K562 (cell line): ENCODE measurements at regions not wholly inside any gene's neighbourhood (a gene's known extent, or its start where the extent isn't known, plus 50 kb on each side); places are given as distances from the start of the nearest gene placed in this dataset.
"Not testable (repeated sequence)": the region's sequence is repeated elsewhere in the genome, so short reads cannot be mapped to it uniquely, and the experiment has no call there.

Experiments used
- ATF1 ChIP-seq, 2 experiments: fragments of 450-650 bp in 1 of 2; IDR thresholded peaks; 2 replicates each; pipeline ENCODE4 v1.6.1; 2016; ENCODE audit warnings: missing compliant biosample characterization in 1 of 2, missing genetic modification characterization in 1 of 2
- CBX1 ChIP-seq: sonication (generic); IDR thresholded peaks from 2 replicates; pipeline ENCODE4 v1.6.1; 2016; ENCODE audit warnings: antibody characterized with exemption, low read depth, mild to moderate bottlenecking
- POU5F1 ChIP-seq: fragments of 150-350 bp; IDR thresholded peaks from 2 replicates; pipeline ENCODE4 v1.6.1; 2014; ENCODE audit warnings: borderline replicate concordance, low read length, low read depth, mild to moderate bottlenecking; ENCODE audit not compliant: partially characterized antibody
- RCOR1 ChIP-seq, 2 experiments: IDR thresholded peaks; 2 replicates each; pipeline ENCODE4 v1.6.1; 2012; ENCODE audit warnings: low read depth in 2 of 2, low read length in 2 of 2, borderline replicate concordance in 1 of 2, improper control_type of control experiment in 1 of 2
- TAF1 ChIP-seq: IDR thresholded peaks from 2 replicates; pipeline ENCODE4 v1.6.1; 2011; ENCODE audit warnings: mild to moderate bottlenecking, low read length, moderate library complexity; ENCODE audit not compliant: insufficient read depth, control insufficient read depth, severe bottlenecking; ENCODE audit errors: extremely low read depth
- ZNF274 ChIP-seq: IDR thresholded peaks from 2 replicates; pipeline ENCODE4 v1.6.1; 2011; ENCODE audit warnings: low read depth, mild to moderate bottlenecking, low read length, moderate library complexity, borderline replicate concordance
- ZNF384 ChIP-seq: IDR thresholded peaks from 2 replicates; pipeline ENCODE4 v1.6.1; 2012; ENCODE audit warnings: low read depth, low read length, improper control_type of control experiment
- ZNF830 ChIP-seq: fragments of 250-450 bp; sonication (Bioruptor Pico); IDR thresholded peaks from 2 replicates; pipeline ENCODE4 v1.5.0; 2021; ENCODE audit warnings: mild to moderate bottlenecking

DNA sequence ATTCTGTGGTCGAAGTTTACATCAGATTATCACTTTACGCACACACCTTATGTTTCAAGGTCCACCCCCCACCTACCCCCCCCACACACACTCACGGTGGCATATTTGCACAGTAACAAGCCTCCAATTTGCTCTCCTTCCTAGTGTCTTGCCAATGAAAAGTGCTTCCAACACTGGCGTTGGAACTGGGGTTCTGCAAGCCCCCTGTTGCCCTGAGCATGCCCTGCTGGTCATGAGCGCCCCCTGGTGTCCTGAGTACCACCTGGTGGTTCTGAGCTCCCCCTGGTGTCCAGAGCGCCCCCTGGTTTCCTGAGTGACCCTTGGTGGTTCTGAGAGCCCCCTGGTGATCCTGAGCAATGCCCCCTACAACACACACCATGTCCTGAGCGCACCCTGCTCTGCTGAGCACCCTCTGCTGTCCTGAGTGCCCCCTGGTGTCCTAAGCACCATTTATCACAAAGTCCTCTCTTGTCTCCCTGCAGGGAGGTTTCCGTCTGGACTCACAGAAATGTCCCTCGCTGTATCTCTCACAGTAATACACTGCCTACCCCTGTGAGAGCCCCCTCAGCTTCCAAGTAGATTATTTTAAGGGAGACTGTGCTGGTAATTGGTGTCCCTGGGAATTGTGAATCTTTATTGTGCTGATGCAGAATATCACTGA is 1212.3 kb downstream of the TMEM121 start:
- TF ChIP-seq RCOR1 (IDR thresholded peaks at IDR 0.05; ENCODE audit: borderline replicate concordance in 1 of 2, low read depth in 2 of 2, low read length in 2 of 2); POU5F1; ZNF384; CBX1; TAF1; ATF1 (CRISPR knock-in tag; IDR thresholded peaks at IDR 0.05); ATF1 (tag; IDR thresholded peaks at IDR 0.05); ZNF274; ZNF830 (CRISPR knock-in tag): not testable (repeated sequence)
